GM12878 (cell line): ENCODE measurements at regions not wholly inside any gene's neighbourhood (a gene's known extent, or its start where the extent isn't known, plus 50 kb on each side); places are given as distances from the start of the nearest gene placed in this dataset.

Experiments
- ATAC-seq: fragments of 200-7000 bp; cut with Tn5 transposase; 3 replicates; pipeline ENCODE4 v1.9.1; 2020; ENCODE audit warnings: mild to moderate bottlenecking, moderate library complexity
- BruUV-seq: library from RNA; stranded (reverse); fragments of 400-500 nt; replicated peaks from 2 replicates; lab custom pipeline; 2021; lab: Mats Ljungman, UMichigan
- CTCF ChIA-PET: fragments of 300-600 bp; sonication (Branson Sonifier 250); formaldehyde crosslinking; extraction: SDS; loops from one replicate; lab custom pipeline; 2021; ENCODE audit warnings: inconsistent platforms; lab: Yijun Ruan, JAX
- POLR2A ChIA-PET: fragments of 350-600 bp; formaldehyde crosslinking; extraction: SDS; loops from one replicate; lab custom pipeline; 2021; ENCODE audit warnings: inconsistent platforms; lab: Charles Lee
- RAD21 ChIA-PET: fragments of 300-600 bp; sonication (Branson Sonifier 250); formaldehyde crosslinking; loops from one replicate; lab custom pipeline; 2023; ENCODE audit warnings: antibody characterized with exemption; ENCODE audit not compliant: unreplicated experiment; lab: Charles Lee
- SMC1A ChIA-PET: fragments of 300-600 bp; sonication (Branson Sonifier 250); formaldehyde crosslinking; loops from one replicate; lab custom pipeline; 2023; ENCODE audit not compliant: unreplicated experiment, uncharacterized antibody; lab: Charles Lee
- DNase-seq: peaks from one replicate; pipeline ENCODE4 v3.0.0-alpha.2; 2011; ENCODE audit warnings: low read depth, low spot score
- FAIRE-seq: peaks from 3 replicates; lab custom pipeline; 2011; peaks lifted over from hg19 to GRCh38; lab: Jason Lieb, UNC
- H2AFZ ChIP-seq: 2 replicates; pipeline ENCODE4 v1.6.0; 2011; ENCODE audit warnings: low read depth, low read length, control low read depth; ENCODE audit not compliant: control insufficient read depth
- H3K27ac ChIP-seq: 2 replicates; pipeline ENCODE4 v1.5.1; 2011; ENCODE audit warnings: control low read depth; ENCODE audit not compliant: control insufficient read depth, insufficient read depth
- H3K27me3 ChIP-seq, 2 experiments: replicated peaks in 1 of 2; 2 replicates each; pipeline versions ENCODE4 v1.6.0 to v1.6.1; 2011; ENCODE audit warnings: low read length in 1 of 2; ENCODE audit not compliant: control insufficient read depth in 2 of 2, insufficient read depth in 2 of 2
- H3K36me3 ChIP-seq, 2 experiments: 2 replicates each; pipeline ENCODE4 v1.5.1; 2011; ENCODE audit warnings: low read length in 1 of 2; ENCODE audit not compliant: control insufficient read depth in 2 of 2, insufficient read depth in 2 of 2
- H3K4me1 ChIP-seq: 2 replicates; pipeline ENCODE4 v1.6.1; 2011; ENCODE audit warnings: mild to moderate bottlenecking, low read length, moderate library complexity, mixed read lengths; ENCODE audit not compliant: control insufficient read depth, insufficient read depth
- H3K4me2 ChIP-seq: 2 replicates; pipeline ENCODE4 v1.6.0; 2011; ENCODE audit warnings: control low read depth; ENCODE audit not compliant: control insufficient read depth, insufficient read depth
- H3K4me3 ChIP-seq: fragments of 200-600 bp; sonication (generic); 2 replicates; pipeline ENCODE4 v1.5.1; 2016
- H3K79me2 ChIP-seq: 2 replicates; pipeline ENCODE4 v1.6.0; 2011; ENCODE audit warnings: low read length; ENCODE audit not compliant: control insufficient read depth, insufficient read depth
- H3K9ac ChIP-seq: 2 replicates; pipeline ENCODE4 v1.8.0; 2011; ENCODE audit warnings: low read length, control low read depth, mixed read lengths; ENCODE audit not compliant: control insufficient read depth, insufficient read depth
- H3K9me3 ChIP-seq: replicated peaks from 3 replicates; pipeline ENCODE4 v1.5.1; 2011; ENCODE audit warnings: mild to moderate bottlenecking, low read length; ENCODE audit not compliant: control insufficient read depth, insufficient read depth
- H4K20me1 ChIP-seq: 2 replicates; pipeline ENCODE4 v1.6.0; 2011; ENCODE audit not compliant: control insufficient read depth, insufficient read depth
- ASH2L ChIP-seq: fragments of 300-600, 200-600 bp; sonication (generic); IDR thresholded peaks from 2 replicates; pipeline ENCODE4 v1.6.1; 2017; ENCODE audit warnings: low read depth, mild to moderate bottlenecking, borderline replicate concordance
- ATF3 ChIP-seq: IDR thresholded peaks from 2 replicates; pipeline ENCODE4 v1.6.1; 2011; ENCODE audit warnings: low read depth, mild to moderate bottlenecking, low read length, moderate library complexity, borderline replicate concordance; ENCODE audit errors: extremely low read depth
- HDAC2 ChIP-seq: fragments of 200-600 bp; sonication (generic); IDR thresholded peaks from 2 replicates; pipeline ENCODE4 v1.6.1; 2017
- IKZF1 ChIP-seq: fragments of 450-650 bp; conservative IDR thresholded peaks from 2 replicates; pipeline ENCODE4 v1.6.1; 2017; ENCODE audit warnings: antibody characterized with exemption, mild to moderate bottlenecking
- IKZF2 ChIP-seq, 2 experiments: fragments of 450-650 bp; IDR thresholded peaks; 2 replicates each; pipeline ENCODE4 v1.6.1; 2017; ENCODE audit warnings: mild to moderate bottlenecking in 2 of 2, moderate library complexity in 2 of 2
- JUNB ChIP-seq: IDR thresholded peaks from 2 replicates; pipeline ENCODE4 v1.6.1; 2016; ENCODE audit warnings: antibody characterized with exemption, mild to moderate bottlenecking
- NRF1 ChIP-seq: conservative IDR thresholded peaks from 2 replicates; pipeline ENCODE4 v1.6.1; 2011; ENCODE audit warnings: mild to moderate bottlenecking, low read depth, low read length, improper control_type of control experiment
- RFX5 ChIP-seq: IDR thresholded peaks from 2 replicates; pipeline ENCODE4 v1.6.1; 2011; ENCODE audit warnings: low read depth, low read length, improper control_type of control experiment
- ZBTB4 ChIP-seq: fragments of 450-650 bp; formaldehyde crosslinking; IDR thresholded peaks from 2 replicates; pipeline ENCODE4 v1.4.0; 2022; ENCODE audit warnings: mild to moderate bottlenecking, moderate library complexity
- WGBS: methylation state at CpG from one replicate; pipeline ENCODE4 v1.1.6; 2016; ENCODE audit warnings: low lambda C conversion rate; ENCODE audit not compliant: insufficient replicate concordance, insufficient coverage; ENCODE audit errors: missing lambda C conversion rate; 5-methylcytosine and 5-hydroxymethylcytosine counted together
- in situ Hi-C: fragments of 300-500 bp; cut with MboI; formaldehyde crosslinking; loops from 9 replicates; pipeline ENCODE4 v1.14.3; 2018; ENCODE audit warnings: mixed read lengths
- intact Hi-C: fragments of 100-400 bp; cut with micrococcal nuclease; formaldehyde crosslinking; loops from one replicate; pipeline ENCODE4 v1.14.2; 2022; ENCODE audit not compliant: unreplicated experiment

GRCh38 chr16:51305337-51305736, 154.3 kb upstream of the SALL1 start:
- no peak overlapping the region for H3K4me2 ChIP-seq
- H3K4me1 ChIP-seq = no peaks in the 10 kb centered on the region
- CTCF ChIA-PET = no interaction called here
- no peaks in the 10 kb centered on the region for H3K36me3 ChIP-seq
- H3K27ac ChIP-seq = no peak overlapping the region
- DNase-seq (no peak), ATAC-seq (no peak), FAIRE-seq (no peak)
- H3K9me3 ChIP-seq = no peaks in the 10 kb centered on the region
- WGBS = 45% methylated on average over 2 of the region's 2 CpGs
- POLR2A ChIA-PET = no interaction called here
- RAD21 ChIA-PET = no interaction called here
- H3K9ac ChIP-seq = no peak overlapping the region
- peak; percentile 48 to 54; a peak in 3 of 4 replicates for TF ChIP-seq IKZF2 (IDR thresholded peaks at IDR 0.05)
- peak; percentile 51; the same call in 1 of the 2 replicates for TF ChIP-seq IKZF1
- 0 out of 2 replicates have a peak, but pooled peaks have one; percentile 15 for TF ChIP-seq JUNB
- no peak for TF ChIP-seq ZBTB4
- intact Hi-C loops = no loop called here
- no peaks in the 10 kb centered on the region for H3K27me3 ChIP-seq
- H4K20me1 ChIP-seq = no peaks in the 10 kb centered on the region
- BruUV-seq = no TSS peak
- SMC1A ChIA-PET = interaction anchor here (0.9 kb wide), 1 partner anchor 36 kb away, joined by 4 read pairs; no protein-coding TSS in a partner anchor
- in situ Hi-C loops = no loop called here
- H3K4me3 ChIP-seq = no peak overlapping the region
- H2AFZ ChIP-seq = no peak overlapping the region
- no peaks in the 10 kb centered on the region for H3K79me2 ChIP-seq

- H3K36me3 ChIP-seq = no peaks in the 10 kb centered on the region
- in situ Hi-C loops (no loop called here), intact Hi-C loops (no loop called here)
- WGBS = 0% methylated on average over 1 of the region's 1 CpG
- H3K9ac ChIP-seq = no peak overlapping the region
- no peak overlapping the region for H2AFZ ChIP-seq
- no peaks in the 10 kb centered on the region for H3K79me2 ChIP-seq
- H3K4me3 ChIP-seq = no peak overlapping the region
- SMC1A ChIA-PET = no interaction called here
- H3K27me3 ChIP-seq = no peaks in the 10 kb centered on the region
- TF ChIP-seq ASH2L (no peak), RFX5 (no peak), NRF1 (no peak), ZBTB4 (no peak), HDAC2 (no peak), ATF3 (no peak)
- TF ChIP-seq, all 136 proteins: peak for 0
- FAIRE-seq = no peak
- ChIA-PET RAD21 (no interaction called here), POLR2A (no interaction called here), CTCF (no interaction called here)
- no peaks in the 10 kb centered on the region; the same call in 2 of the 3 replicates for H3K9me3 ChIP-seq
- BruUV-seq = no TSS peak
- DNase-seq = no peak
- no peak for ATAC-seq
- H3K4me2 ChIP-seq = no peak overlapping the region
- H3K4me1 ChIP-seq = no peaks in the 10 kb centered on the region
- H4K20me1 ChIP-seq = no peaks in the 10 kb centered on the region
- no peak overlapping the region for H3K27ac ChIP-seq
Measured at GRCh38 chr16:51302042-51302441, 151.0 kb upstream of the SALL1 start.
